ENCODE measurements at regions not wholly inside any gene's neighbourhood (a gene's known extent, or its start where the extent isn't known, plus 50 kb on each side); places are given as distances from the start of the nearest gene placed in this dataset.

DNA sequence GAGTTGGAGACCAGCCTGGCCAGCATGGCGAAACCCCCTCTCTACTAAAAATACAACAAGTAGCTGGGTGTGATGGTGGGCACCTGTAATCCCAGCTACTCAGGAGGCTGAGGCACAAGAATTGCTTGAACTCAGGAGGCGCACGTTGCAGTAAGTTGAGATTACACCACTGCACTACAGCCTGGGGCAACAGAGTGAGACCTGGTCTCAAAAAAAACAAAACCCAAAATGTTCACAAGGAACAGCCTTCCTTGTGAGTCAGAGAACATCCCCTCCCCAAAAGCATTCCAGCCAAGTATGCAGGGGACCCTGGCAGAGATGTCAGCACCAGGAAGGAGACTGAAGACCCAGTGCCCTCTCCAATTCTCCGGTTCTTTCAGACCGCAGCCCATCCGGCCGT is 314.9 kb upstream of the TSHZ3 start:
- Mint-ChIP-seq H3K9me3 (ENCODE audit: low read depth) (peaks cover under 1% of the 10 kb centered on the region), H3K4me1 (ENCODE audit: low read depth) (peaks cover 9% of the 10 kb centered on the region), H3K27ac (ENCODE audit: unreplicated experiment) (no peak overlapping the region), H3K27me3 (ENCODE audit: low read depth) (no peaks in the 10 kb centered on the region), H3K36me3 (ENCODE audit: low read depth) (no peaks in the 10 kb centered on the region), H3K4me3 (ENCODE audit: unreplicated experiment) (no peak overlapping the region)
- TF ChIP-seq, protein P1, sequence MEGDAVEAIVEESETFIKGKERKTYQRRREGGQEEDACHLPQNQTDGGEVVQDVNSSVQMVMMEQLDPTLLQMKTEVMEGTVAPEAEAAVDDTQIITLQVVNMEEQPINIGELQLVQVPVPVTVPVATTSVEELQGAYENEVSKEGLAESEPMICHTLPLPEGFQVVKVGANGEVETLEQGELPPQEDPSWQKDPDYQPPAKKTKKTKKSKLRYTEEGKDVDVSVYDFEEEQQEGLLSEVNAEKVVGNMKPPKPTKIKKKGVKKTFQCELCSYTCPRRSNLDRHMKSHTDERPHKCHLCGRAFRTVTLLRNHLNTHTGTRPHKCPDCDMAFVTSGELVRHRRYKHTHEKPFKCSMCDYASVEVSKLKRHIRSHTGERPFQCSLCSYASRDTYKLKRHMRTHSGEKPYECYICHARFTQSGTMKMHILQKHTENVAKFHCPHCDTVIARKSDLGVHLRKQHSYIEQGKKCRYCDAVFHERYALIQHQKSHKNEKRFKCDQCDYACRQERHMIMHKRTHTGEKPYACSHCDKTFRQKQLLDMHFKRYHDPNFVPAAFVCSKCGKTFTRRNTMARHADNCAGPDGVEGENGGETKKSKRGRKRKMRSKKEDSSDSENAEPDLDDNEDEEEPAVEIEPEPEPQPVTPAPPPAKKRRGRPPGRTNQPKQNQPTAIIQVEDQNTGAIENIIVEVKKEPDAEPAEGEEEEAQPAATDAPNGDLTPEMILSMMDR (IDR thresholded peaks at IDR 0.05): no peak
- no peak for DNase-seq (ENCODE audit: low spot score)

DNA sequence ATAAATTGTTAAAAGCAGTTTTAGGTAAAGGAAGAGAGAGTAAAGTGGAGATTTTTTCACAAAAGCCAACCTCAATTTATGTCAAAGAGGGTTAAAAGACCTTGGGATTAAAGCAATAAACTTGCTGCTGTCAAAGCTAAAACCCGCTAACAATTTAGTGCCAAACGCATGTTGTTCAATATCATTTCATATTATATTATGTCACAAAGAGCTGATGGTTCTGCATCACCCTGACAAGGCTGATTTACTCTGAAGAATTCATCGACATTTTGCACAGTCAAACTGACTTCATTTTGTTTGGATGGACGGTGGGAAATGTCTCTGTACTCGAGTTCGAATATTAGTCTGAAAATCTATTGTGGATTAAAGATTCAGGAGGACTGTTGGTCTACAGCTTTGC is 315.8 kb upstream of the TSHZ3 start:
- Mint-ChIP-seq H3K27me3 (ENCODE audit: low read depth) (no peaks in the 10 kb centered on the region), H3K27ac (ENCODE audit: unreplicated experiment) (no peak overlapping the region), H3K9me3 (ENCODE audit: low read depth) (peaks cover 3% of the 10 kb centered on the region), H3K4me1 (ENCODE audit: low read depth) (peaks cover 15% of the 10 kb centered on the region), H3K36me3 (ENCODE audit: low read depth) (no peaks in the 10 kb centered on the region), H3K4me3 (ENCODE audit: unreplicated experiment) (no peak overlapping the region)
- DNase-seq (ENCODE audit: low spot score): no peak
- TF ChIP-seq, protein P1 (IDR thresholded peaks at IDR 0.05): no peak

DNA sequence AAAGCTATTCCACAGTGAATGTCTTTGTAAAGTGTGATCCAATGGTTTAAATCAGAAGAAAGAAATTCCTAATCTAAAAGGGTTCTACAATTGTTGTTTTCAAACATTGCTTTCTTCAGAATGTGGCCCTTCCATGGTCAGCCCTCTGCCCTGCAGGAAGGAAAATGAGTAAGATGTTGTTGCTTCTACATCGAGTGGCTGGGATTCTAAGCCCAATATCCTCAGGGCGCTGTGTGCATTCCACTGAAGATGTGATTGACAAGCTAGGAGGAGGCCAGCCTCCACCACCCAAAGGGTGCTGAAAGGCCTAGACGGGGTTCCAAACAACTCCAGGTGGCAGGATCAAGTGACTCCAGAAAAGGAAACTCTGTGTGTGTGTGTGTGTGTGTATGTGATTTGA is 316.9 kb upstream of the TSHZ3 start:
- Mint-ChIP-seq H3K9me3 (ENCODE audit: low read depth) (peaks cover 3% of the 10 kb centered on the region), H3K27ac (ENCODE audit: unreplicated experiment) (no peak overlapping the region), H3K4me1 (ENCODE audit: low read depth) (peaks cover 15% of the 10 kb centered on the region), H3K4me3 (ENCODE audit: unreplicated experiment) (no peak overlapping the region), H3K36me3 (ENCODE audit: low read depth) (no peaks in the 10 kb centered on the region), H3K27me3 (ENCODE audit: low read depth) (no peaks in the 10 kb centered on the region)
- TF ChIP-seq, protein P1 (IDR thresholded peaks at IDR 0.05): no peak
- DNase-seq (ENCODE audit: low spot score): no peak

DNA sequence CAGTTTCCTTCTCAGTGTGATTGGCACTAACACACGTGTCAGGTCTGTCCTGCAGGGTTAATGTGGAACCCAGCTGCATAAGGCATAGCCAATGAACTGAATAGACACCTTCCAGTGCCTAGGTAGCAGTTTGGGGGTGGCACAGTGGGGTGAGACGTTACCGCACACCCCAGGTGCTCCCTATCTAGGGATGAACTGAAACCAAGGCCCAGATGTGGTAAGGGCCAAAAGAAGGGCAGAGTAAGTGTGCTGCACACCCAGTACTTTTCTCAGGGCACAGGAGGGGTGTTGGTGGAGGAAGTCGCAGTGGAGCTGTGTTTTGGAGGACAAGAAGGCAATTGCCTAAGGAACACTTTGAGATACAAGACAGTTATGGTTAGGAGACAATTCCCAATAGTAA is 317.9 kb upstream of the TSHZ3 start:
- DNase-seq (ENCODE audit: low spot score): no peak
- Mint-ChIP-seq H3K4me3 (ENCODE audit: unreplicated experiment) (no peak overlapping the region), H3K9me3 (ENCODE audit: low read depth) (peaks cover 3% of the 10 kb centered on the region), H3K4me1 (ENCODE audit: low read depth) (peaks cover 15% of the 10 kb centered on the region), H3K27ac (ENCODE audit: unreplicated experiment) (no peak overlapping the region), H3K27me3 (ENCODE audit: low read depth) (no peaks in the 10 kb centered on the region), H3K36me3 (ENCODE audit: low read depth) (no peaks in the 10 kb centered on the region)
- TF ChIP-seq, protein P1 (IDR thresholded peaks at IDR 0.05): no peak

DNA sequence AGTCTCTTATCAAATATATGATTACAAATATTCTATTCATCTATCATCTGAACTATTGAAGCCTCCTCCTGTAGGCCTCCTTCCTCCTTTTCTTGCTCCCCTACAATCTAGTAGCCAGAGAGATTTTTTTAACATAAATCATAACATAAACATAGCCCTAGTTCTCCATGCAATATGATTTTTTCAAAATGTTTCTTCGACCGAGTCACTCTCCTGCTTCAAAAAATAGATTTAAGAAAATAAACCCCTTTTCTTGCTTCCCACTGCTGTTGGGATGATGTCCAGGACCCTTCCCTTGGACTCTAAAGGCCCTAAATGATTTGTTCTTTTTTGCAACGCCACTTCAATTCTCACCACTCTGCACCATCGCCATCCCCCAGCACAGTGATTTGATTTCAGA is 319.7 kb upstream of the TSHZ3 start:
- DNase-seq (ENCODE audit: low spot score): no peak
- TF ChIP-seq, protein P1 (IDR thresholded peaks at IDR 0.05): no peak
- Mint-ChIP-seq H3K4me3 (ENCODE audit: unreplicated experiment) (no peak overlapping the region), H3K27ac (ENCODE audit: unreplicated experiment) (no peak overlapping the region), H3K9me3 (ENCODE audit: low read depth) (peaks cover 3% of the 10 kb centered on the region), H3K4me1 (ENCODE audit: low read depth) (peaks cover 15% of the 10 kb centered on the region), H3K27me3 (ENCODE audit: low read depth) (no peaks in the 10 kb centered on the region), H3K36me3 (ENCODE audit: low read depth) (no peaks in the 10 kb centered on the region)

All from chondrocyte (in vitro differentiated cells).